Mucosa of gallbladder (tissue), 1 donor: ENCODE measurements at regions not wholly inside any gene's neighbourhood (a gene's known extent, or its start where the extent isn't known, plus 50 kb on each side); places are given as distances from the start of the nearest gene placed in this dataset.

Experiments used
- DNase-seq: peaks from one replicate; pipeline ENCODE4 v3.0.0-alpha.2; 2020; ENCODE audit warnings: low spot score
- donor health status: DM: no; HTN: no; CAD: no.

- no peak for DNase-seq
Measured at GRCh38 chr6:14274546-14275492, 157.2 kb downstream of the CD83 start.

- DNase-seq, result peak; percentile 41
Measured at GRCh38 chr6:14275493-14275851, 157.9 kb downstream of the CD83 start.

GRCh38 chr6:14276071-14276470 is 158.5 kb downstream of the CD83 start:
- DNase-seq, result no peak

- no peak for DNase-seq
Measured at GRCh38 chr6:14276667-14277404, 159.3 kb downstream of the CD83 start.

GRCh38 chr6:14277405-14277930 is 159.9 kb downstream of the CD83 start:
- no peak for DNase-seq

- no peak for DNase-seq
Measured at GRCh38 chr6:14278006-14278405, 160.4 kb downstream of the CD83 start.

- DNase-seq, result no peak
Measured at GRCh38 chr6:14278446-14278845, 160.9 kb downstream of the CD83 start.

- no peak for DNase-seq
Measured at GRCh38 chr6:14280006-14280510, 162.5 kb downstream of the CD83 start.

GRCh38 chr6:14280766-14281293 is 163.3 kb downstream of the CD83 start:
- DNase-seq, result no peak

GRCh38 chr6:14281811-14282660 is 164.5 kb downstream of the CD83 start:
- no peak for DNase-seq

- no peak for DNase-seq
Measured at GRCh38 chr6:14282854-14283505, 165.4 kb downstream of the CD83 start.

GRCh38 chr6:14283600-14284235 is 166.1 kb downstream of the CD83 start:
- no peak for DNase-seq

GRCh38 chr6:14284969-14285590 is 167.5 kb downstream of the CD83 start:
- DNase-seq, result no peak

GRCh38 chr6:14286144-14286543 is 168.6 kb downstream of the CD83 start:
- peak; percentile 30 for DNase-seq

- no peak for DNase-seq
Measured at GRCh38 chr6:14286634-14287428, 169.3 kb downstream of the CD83 start.

- DNase-seq, result no peak
Measured at GRCh38 chr6:14287707-14288106, 170.1 kb downstream of the CD83 start.

GRCh38 chr6:14288910-14289309 is 171.3 kb downstream of the CD83 start:
- DNase-seq, result no peak

GRCh38 chr6:14290041-14290771 is 172.6 kb downstream of the CD83 start:
- no peak for DNase-seq
